Loucy (cell line): ENCODE measurements at regions not wholly inside any gene's neighbourhood (a gene's known extent, or its start where the extent isn't known, plus 50 kb on each side); places are given as distances from the start of the nearest gene placed in this dataset.

ENCODE experiments used
- EZH2phosphoT487 ChIP-seq: fragments of 200-600 bp; IDR thresholded peaks from 2 replicates; pipeline ENCODE4 v1.6.1; 2018; ENCODE audit warnings: antibody characterized with exemption, mild to moderate bottlenecking, moderate library complexity, borderline replicate concordance
- TF ChIP-seq, protein P1 (sequence below): fragments of 200-600 bp; sonication (generic); conservative IDR thresholded peaks from 2 replicates; pipeline ENCODE4 v1.5.1; 2014; ENCODE audit warnings: mild to moderate bottlenecking, antibody characterized with exemption, low read length

DNA sequence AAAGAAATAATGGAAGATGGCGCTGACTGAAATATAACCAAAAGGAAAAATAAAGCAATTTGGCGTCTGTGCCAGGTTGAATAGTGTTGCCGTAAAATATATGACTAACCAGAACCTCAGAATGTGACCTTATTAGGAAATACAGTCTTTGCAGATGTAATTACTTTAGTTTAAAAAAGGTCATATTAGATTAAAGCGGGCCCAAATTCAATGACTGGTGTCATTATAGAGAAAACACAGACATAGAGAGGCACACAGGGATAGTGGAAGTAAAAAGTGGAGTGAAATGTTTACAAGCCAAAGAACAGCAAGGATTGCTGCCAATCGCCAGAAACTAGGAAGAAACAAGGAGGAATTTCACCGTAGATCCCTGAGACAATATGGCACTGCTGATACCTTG is 521.2 kb downstream of the FRK start:
- TF ChIP-seq, protein P1, sequence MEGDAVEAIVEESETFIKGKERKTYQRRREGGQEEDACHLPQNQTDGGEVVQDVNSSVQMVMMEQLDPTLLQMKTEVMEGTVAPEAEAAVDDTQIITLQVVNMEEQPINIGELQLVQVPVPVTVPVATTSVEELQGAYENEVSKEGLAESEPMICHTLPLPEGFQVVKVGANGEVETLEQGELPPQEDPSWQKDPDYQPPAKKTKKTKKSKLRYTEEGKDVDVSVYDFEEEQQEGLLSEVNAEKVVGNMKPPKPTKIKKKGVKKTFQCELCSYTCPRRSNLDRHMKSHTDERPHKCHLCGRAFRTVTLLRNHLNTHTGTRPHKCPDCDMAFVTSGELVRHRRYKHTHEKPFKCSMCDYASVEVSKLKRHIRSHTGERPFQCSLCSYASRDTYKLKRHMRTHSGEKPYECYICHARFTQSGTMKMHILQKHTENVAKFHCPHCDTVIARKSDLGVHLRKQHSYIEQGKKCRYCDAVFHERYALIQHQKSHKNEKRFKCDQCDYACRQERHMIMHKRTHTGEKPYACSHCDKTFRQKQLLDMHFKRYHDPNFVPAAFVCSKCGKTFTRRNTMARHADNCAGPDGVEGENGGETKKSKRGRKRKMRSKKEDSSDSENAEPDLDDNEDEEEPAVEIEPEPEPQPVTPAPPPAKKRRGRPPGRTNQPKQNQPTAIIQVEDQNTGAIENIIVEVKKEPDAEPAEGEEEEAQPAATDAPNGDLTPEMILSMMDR = no peak
- TF ChIP-seq EZH2phosphoT487 = no peak
